Spleen (tissue), 11 donors: ENCODE measurements at regions not wholly inside any gene's neighbourhood (a gene's known extent, or its start where the extent isn't known, plus 50 kb on each side); places are given as distances from the start of the nearest gene placed in this dataset.

ENCODE experiments used
- DNase-seq: peaks from one replicate; pipeline ENCODE4 v3.0.0-alpha.2; 2020
- H3K27ac ChIP-seq, 8 donors: fragments of 200-600 bp; sonication (generic) in 7 of 8; 1 replicate in 4 of 8; 2 replicates in 4 of 8; pipeline versions ENCODE4 v1.5.0 to v1.8.0; 2016 to 2021; ENCODE audit warnings: inconsistent platforms in 4 of 8, mild to moderate bottlenecking in 4 of 8, moderate library complexity in 1 of 8
- H3K27me3 ChIP-seq, 7 donors: fragments of 200-600 bp; sonication (generic) in 6 of 7; replicated peaks in 1 of 7; 1 replicate in 4 of 7; 2 replicates in 3 of 7; pipeline versions ENCODE4 v1.5.0 to v1.8.0; 2016 to 2021; ENCODE audit warnings: inconsistent platforms in 3 of 7, mild to moderate bottlenecking in 1 of 7
- H3K36me3 ChIP-seq, 6 donors: fragments of 200-600 bp; sonication (generic) in 5 of 6; 1 replicate in 4 of 6; 2 replicates in 2 of 6; pipeline versions ENCODE4 v1.5.0 to v1.8.0; 2016 to 2021; ENCODE audit warnings: inconsistent platforms in 2 of 6
- H3K4me1 ChIP-seq, 6 donors: fragments of 200-600 bp; sonication (generic) in 5 of 6; 1 replicate in 3 of 6; 2 replicates in 3 of 6; pipeline versions ENCODE4 v1.5.0 to v1.8.0; 2016 to 2021; ENCODE audit warnings: inconsistent platforms in 3 of 6
- H3K4me3 ChIP-seq, 8 donors: fragments of 200-600 bp; sonication (generic) in 7 of 8; 1 replicate in 4 of 8; 2 replicates in 4 of 8; pipeline versions ENCODE4 v1.5.0 to v1.8.0; 2016 to 2021; ENCODE audit warnings: inconsistent platforms in 4 of 8, mild to moderate bottlenecking in 4 of 8, moderate library complexity in 2 of 8
- H3K9me3 ChIP-seq, 8 donors: fragments of 200-600 bp; sonication (generic) in 7 of 8; 1 replicate in 4 of 8; 2 replicates in 4 of 8; pipeline versions ENCODE4 v1.5.0 to v1.8.0; 2016 to 2021; ENCODE audit warnings: inconsistent platforms in 4 of 8
- CTCF ChIP-seq, 11 experiments: fragments of 200-600 bp in 7 of 11; fragments of 450-650 bp in 4 of 11; sonication (generic) in 4 of 11; IDR thresholded peaks in 8 of 11; conservative IDR thresholded peaks in 3 of 11; 1 replicate in 7 of 11; 2 replicates in 4 of 11; pipeline versions ENCODE4 v1.4.0 to v1.8.0; 2016 to 2021; ENCODE audit warnings: antibody characterized with exemption in 11 of 11, inconsistent platforms in 4 of 11, mild to moderate bottlenecking in 1 of 11
- POLR2A ChIP-seq, 3 donors: fragments of 450-650 bp; IDR thresholded peaks; one replicate each; pipeline ENCODE4 v1.5.1; 2017; ENCODE audit warnings: antibody characterized with exemption in 3 of 3, mild to moderate bottlenecking in 1 of 3
- POLR2AphosphoS5 ChIP-seq, 3 donors: sonication (generic); formaldehyde crosslinking; IDR thresholded peaks; one replicate each; pipeline ENCODE4 v1.5.1; 2017; ENCODE audit warnings: antibody characterized with exemption in 3 of 3
- WGBS, 5 donors: extraction: QIAGEN DNeasy Blood & Tissue Kit in 3 of 5; methylation state at CpG; one replicate each; pipeline versions ENCODE4 v1.1.5 to v1.1.7; 2013 to 2018; 5-methylcytosine and 5-hydroxymethylcytosine counted together
- intact Hi-C: fragments of 100-400 bp; cut with DNase I; formaldehyde crosslinking; loops from one replicate; pipeline ENCODE4 v1.15.0; 2023; ENCODE audit warnings: low total_unique reads
- donor health status: healthy with polysubstance abuse.
- donor health status: DM: no; HTN: no; CAD: no; lungs with moderate emphysema.
- donor health status: DM: no; HTN: no; CAD: no.
- donor health status: Bipolar disorder and iron deficiency.
- donor health status: healthy.
- donor health status: DM: no; HTN: no; CAD: no.
- donor health status: DM: yes; HTN: yes; CAD: no.

- H3K27ac ChIP-seq = no peak overlapping the region
- no peaks in the 10 kb centered on the region for H3K27me3 ChIP-seq
- intact Hi-C loops = no loop called here
- no peaks in the 10 kb centered on the region for H3K4me1 ChIP-seq
- no peak overlapping the region for H3K4me3 ChIP-seq
- DNase-seq = no peak
- TF ChIP-seq POLR2A (IDR thresholded peaks at IDR 0.05) = no peak
- no peaks in the 10 kb centered on the region for H3K36me3 ChIP-seq
- 68 to 80% (median 77%) methylated on average over 1 of the region's 1 CpG for WGBS, 5 donors
- H3K9me3 ChIP-seq = peaks cover 0 to 9% (median 0%) of the 10 kb centered on the region in 8 donors
Observed at GRCh38 chr6:102415891-102416290, 1022.4 kb downstream of the GRIK2 start.

DNA sequence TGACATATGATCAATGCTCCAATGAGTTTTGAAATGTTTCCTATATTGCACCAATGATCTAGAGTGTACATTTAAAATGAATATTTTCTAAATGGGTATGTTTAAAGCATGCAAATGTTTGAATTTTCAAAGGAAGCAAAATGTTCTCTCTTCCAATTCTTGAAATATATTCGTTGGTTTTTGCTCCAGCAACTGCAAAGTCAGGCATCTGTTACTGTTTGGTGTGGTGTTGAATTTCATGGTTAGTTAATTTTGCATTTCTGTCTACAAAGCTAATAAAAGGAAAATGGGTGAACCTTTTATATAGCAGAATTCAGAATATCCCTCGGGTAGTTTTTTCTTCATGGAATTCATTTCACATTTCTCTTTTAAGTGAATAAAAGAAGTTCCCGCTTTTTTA is 1018.3 kb downstream of the GRIK2 start:
- Histone ChIP-seq H3K36me3 (no peaks in the 10 kb centered on the region), H3K27me3 (no peaks in the 10 kb centered on the region), H3K9me3 (peaks cover 0 to 4% (median 0%) of the 10 kb centered on the region in 8 donors), H3K4me3 (no peak overlapping the region), H3K4me1 (no peaks in the 10 kb centered on the region), H3K27ac (no peak overlapping the region)
- TF ChIP-seq POLR2AphosphoS5 (IDR thresholded peaks at IDR 0.05) (no peak), POLR2A (IDR thresholded peaks at IDR 0.05) (no peak), CTCF (IDR thresholded peaks at IDR 0.05 in 8 of 11, conservative IDR thresholded peaks at IDR 0.05 in 3 of 11) (no peak)
- 70 to 81% (median 70%) methylated on average over 3 of the region's 3 CpGs for WGBS, 5 donors
- intact Hi-C loops = no loop called here
- no peak for DNase-seq

DNA sequence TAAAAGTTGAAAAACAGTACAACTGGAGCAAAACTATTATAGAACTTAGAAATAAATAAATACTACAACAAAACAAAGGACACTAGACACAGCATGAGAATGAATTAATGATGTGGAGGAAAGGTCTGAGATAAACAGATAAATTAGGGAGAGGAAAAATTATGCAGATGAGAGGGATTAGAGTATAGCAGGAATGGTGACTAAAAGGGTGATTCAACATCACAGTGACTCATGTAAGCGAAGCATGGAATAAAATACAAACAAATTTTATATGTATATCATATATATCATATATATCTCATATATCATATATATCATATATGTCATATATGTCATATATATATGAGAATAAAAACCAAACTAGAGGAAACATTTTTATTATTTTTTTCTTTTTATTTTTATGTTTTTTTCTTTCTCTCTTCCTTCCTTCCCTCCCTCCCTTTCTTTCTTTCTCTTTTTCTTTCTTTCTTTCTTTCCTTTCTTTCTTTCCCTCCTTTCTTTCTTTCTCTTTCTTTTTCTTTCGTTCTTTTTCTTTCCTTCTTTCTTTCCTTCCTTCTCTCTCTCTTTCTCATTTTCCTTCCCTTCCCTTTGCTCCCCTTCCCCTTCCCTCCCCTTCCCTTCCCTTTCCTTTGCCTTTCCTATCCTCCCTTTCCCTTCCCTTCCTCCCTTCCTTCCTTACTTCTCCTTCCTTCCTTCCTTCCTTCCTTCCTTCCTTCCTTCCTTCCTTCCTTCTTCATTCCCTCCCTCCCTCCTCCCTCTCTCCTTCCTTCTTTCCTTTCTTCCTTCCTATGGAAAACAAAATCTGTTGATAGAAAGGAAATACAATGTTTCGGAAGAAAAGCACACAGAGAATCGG is 1014.6 kb downstream of the GRIK2 start:
- 59 to 88% (median 80%) methylated on average over 4 of the region's 4 CpGs for WGBS, 5 donors
- Histone ChIP-seq H3K36me3 (no peaks in the 10 kb centered on the region), H3K4me3 (no peak overlapping the region), H3K27ac (no peak overlapping the region), H3K4me1 (no peaks in the 10 kb centered on the region), H3K9me3 (peaks cover 0 to 3% (median 0%) of the 10 kb centered on the region in 8 donors), H3K27me3 (no peaks in the 10 kb centered on the region)
- intact Hi-C loops = no loop called here
- no peak for DNase-seq
- TF ChIP-seq POLR2A (IDR thresholded peaks at IDR 0.05) (no peak), POLR2AphosphoS5 (IDR thresholded peaks at IDR 0.05) (no peak), CTCF (IDR thresholded peaks at IDR 0.05 in 8 of 11, conservative IDR thresholded peaks at IDR 0.05 in 3 of 11) (no peak)

DNA sequence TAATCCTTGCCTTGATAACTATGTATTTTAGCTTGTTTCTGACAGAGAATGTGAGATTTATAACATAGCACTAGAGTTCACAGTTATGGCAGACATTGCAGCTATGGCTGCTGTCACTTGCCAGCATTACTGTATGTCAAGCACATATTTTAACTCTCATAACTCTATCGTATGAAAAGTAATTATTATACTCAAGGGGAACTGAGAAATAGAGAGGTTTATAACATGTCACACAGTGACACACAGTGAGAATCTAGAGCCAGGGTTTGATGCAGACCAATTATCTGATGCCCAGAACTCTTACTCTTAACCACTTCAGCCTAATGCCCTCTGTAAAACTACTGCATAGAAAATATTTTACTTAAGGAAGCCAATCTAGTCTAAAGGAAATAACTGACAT is 1012.4 kb downstream of the GRIK2 start:
- intact Hi-C loops = no loop called here
- Histone ChIP-seq H3K36me3 (no peaks in the 10 kb centered on the region), H3K9me3 (no peaks in the 10 kb centered on the region), H3K4me3 (no peak overlapping the region), H3K4me1 (no peaks in the 10 kb centered on the region), H3K27ac (no peak overlapping the region), H3K27me3 (no peaks in the 10 kb centered on the region)
- DNase-seq = no peak
- WGBS, 5 donors = 72 to 89% (median 79%) methylated on average over 1 of the region's 1 CpG
- no peak for TF ChIP-seq POLR2A (IDR thresholded peaks at IDR 0.05)
- TF ChIP-seq CTCF (IDR thresholded peaks at IDR 0.05 in 8 of 11, conservative IDR thresholded peaks at IDR 0.05 in 3 of 11) = no peak
- TF ChIP-seq POLR2AphosphoS5 (IDR thresholded peaks at IDR 0.05) = no peak
